ENCODE measurements at regions not wholly inside any gene's neighbourhood (a gene's known extent, or its start where the extent isn't known, plus 50 kb on each side); places are given as distances from the start of the nearest gene placed in this dataset.

GRCh38 chr3:8204853-8205650 lies 296.6 kb upstream of the LMCD1 start:
- no peaks in the 10 kb centered on the region for H4K20me1 ChIP-seq (ENCODE audit: control insufficient read depth, insufficient read depth, low read depth, low read length)
- H3K4me1 ChIP-seq (ENCODE audit: control insufficient read depth, low read length) = no peaks in the 10 kb centered on the region
- H3K9me3 ChIP-seq (ENCODE audit: control insufficient read depth, insufficient read depth, low read length) = no peaks in the 10 kb centered on the region
- H3F3A ChIP-seq (ENCODE audit: control insufficient read depth, insufficient read depth) = no peaks in the 10 kb centered on the region
- H3K27me3 ChIP-seq (ENCODE audit: control insufficient read depth, low read length) = no peaks in the 10 kb centered on the region
- no peak overlapping the region for H3K27ac ChIP-seq (ENCODE audit: low read depth, low read length)
- H3K9me2 ChIP-seq (replicated peaks; ENCODE audit: control insufficient read depth, low read length) = no peaks in the 10 kb centered on the region
- TF ChIP-seq EZH2phosphoT487 (IDR thresholded peaks at IDR 0.05; ENCODE audit: borderline replicate concordance, low read length) (no peak), CTCF (IDR thresholded peaks at IDR 0.05; ENCODE audit: low read depth, low read length, poor library complexity, severe bottlenecking) (no peak)
- H3K79me2 ChIP-seq (ENCODE audit: control insufficient read depth, low read length) = no peaks in the 10 kb centered on the region
- H3K4me2 ChIP-seq (ENCODE audit: low read length) = no peak overlapping the region
- H3K4me3 ChIP-seq (ENCODE audit: low read length) = no peak overlapping the region
- no peaks in the 10 kb centered on the region for H3K36me3 ChIP-seq (ENCODE audit: control insufficient read depth, low read length)

- H4K20me1 ChIP-seq (ENCODE audit: control insufficient read depth, insufficient read depth, low read depth, low read length) = no peaks in the 10 kb centered on the region
- H3K9me2 ChIP-seq (replicated peaks; ENCODE audit: control insufficient read depth, low read length) = no peaks in the 10 kb centered on the region
- H3K79me2 ChIP-seq (ENCODE audit: control insufficient read depth, low read length) = no peaks in the 10 kb centered on the region
- no peaks in the 10 kb centered on the region for H3K9me3 ChIP-seq (ENCODE audit: control insufficient read depth, insufficient read depth, low read length)
- H3F3A ChIP-seq (ENCODE audit: control insufficient read depth, insufficient read depth) = no peaks in the 10 kb centered on the region
- TF ChIP-seq CTCF (IDR thresholded peaks at IDR 0.05; ENCODE audit: low read depth, low read length, poor library complexity, severe bottlenecking) (no peak), EZH2phosphoT487 (IDR thresholded peaks at IDR 0.05; ENCODE audit: borderline replicate concordance, low read length) (no peak)
- H3K4me1 ChIP-seq (ENCODE audit: control insufficient read depth, low read length) = no peaks in the 10 kb centered on the region
- no peak overlapping the region for H3K27ac ChIP-seq (ENCODE audit: low read depth, low read length)
- no peaks in the 10 kb centered on the region for H3K36me3 ChIP-seq (ENCODE audit: control insufficient read depth, low read length)
- H3K4me3 ChIP-seq (ENCODE audit: low read length) = no peak overlapping the region
- H3K4me2 ChIP-seq (ENCODE audit: low read length) = no peak overlapping the region
- no peaks in the 10 kb centered on the region for H3K27me3 ChIP-seq (ENCODE audit: control insufficient read depth, low read length)
Observed at GRCh38 chr3:8205881-8206280, 295.7 kb upstream of the LMCD1 start.

GRCh38 chr3:8206971-8207617 lies 294.5 kb upstream of the LMCD1 start:
- no peaks in the 10 kb centered on the region for H3K9me2 ChIP-seq (replicated peaks; ENCODE audit: control insufficient read depth, low read length)
- no peaks in the 10 kb centered on the region for H3K9me3 ChIP-seq (ENCODE audit: control insufficient read depth, insufficient read depth, low read length)
- H3K36me3 ChIP-seq (ENCODE audit: control insufficient read depth, low read length) = no peaks in the 10 kb centered on the region
- H3K79me2 ChIP-seq (ENCODE audit: control insufficient read depth, low read length) = no peaks in the 10 kb centered on the region
- H3K4me2 ChIP-seq (ENCODE audit: low read length) = no peak overlapping the region
- no peaks in the 10 kb centered on the region for H3K4me1 ChIP-seq (ENCODE audit: control insufficient read depth, low read length)
- TF ChIP-seq EZH2phosphoT487 (IDR thresholded peaks at IDR 0.05; ENCODE audit: borderline replicate concordance, low read length) (no peak), CTCF (IDR thresholded peaks at IDR 0.05; ENCODE audit: low read depth, low read length, poor library complexity, severe bottlenecking) (no peak)
- no peaks in the 10 kb centered on the region for H3F3A ChIP-seq (ENCODE audit: control insufficient read depth, insufficient read depth)
- H3K4me3 ChIP-seq (ENCODE audit: low read length) = no peak overlapping the region
- no peak overlapping the region for H3K27ac ChIP-seq (ENCODE audit: low read depth, low read length)
- no peaks in the 10 kb centered on the region for H4K20me1 ChIP-seq (ENCODE audit: control insufficient read depth, insufficient read depth, low read depth, low read length)
- H3K27me3 ChIP-seq (ENCODE audit: control insufficient read depth, low read length) = no peaks in the 10 kb centered on the region

All from DOHH2 (cell line).